Spleen (tissue), 7 donors: ENCODE measurements at regions not wholly inside any gene's neighbourhood (a gene's known extent, or its start where the extent isn't known, plus 50 kb on each side); places are given as distances from the start of the nearest gene placed in this dataset.

ENCODE experiments used
- CTCF ChIP-seq, 11 experiments: fragments of 200-600 bp in 7 of 11; fragments of 450-650 bp in 4 of 11; sonication (generic) in 4 of 11; IDR thresholded peaks in 8 of 11; conservative IDR thresholded peaks in 3 of 11; 1 replicate in 7 of 11; 2 replicates in 4 of 11; pipeline versions ENCODE4 v1.4.0 to v1.8.0; 2016 to 2021; ENCODE audit warnings: antibody characterized with exemption in 11 of 11, inconsistent platforms in 4 of 11, mild to moderate bottlenecking in 1 of 11
- POLR2A ChIP-seq, 3 donors: fragments of 450-650 bp; IDR thresholded peaks; one replicate each; pipeline ENCODE4 v1.5.1; 2017; ENCODE audit warnings: antibody characterized with exemption in 3 of 3, mild to moderate bottlenecking in 1 of 3
- donor health status: DM: no; HTN: no; CAD: no; lungs with moderate emphysema.
- donor health status: DM: no; HTN: no; CAD: no.
- donor health status: DM: no; HTN: no; CAD: no.

GRCh38 chr18:56278421-56279003, 359.9 kb downstream of the TXNL1 start:
- TF ChIP-seq POLR2A (IDR thresholded peaks at IDR 0.05) (no peak), CTCF (IDR thresholded peaks at IDR 0.05 in 8 of 11, conservative IDR thresholded peaks at IDR 0.05 in 3 of 11) (no peak)
